ENCODE measurements at regions not wholly inside any gene's neighbourhood (a gene's known extent, or its start where the extent isn't known, plus 50 kb on each side); places are given as distances from the start of the nearest gene placed in this dataset.

GRCh38 chr10:29037348-29038113 lies 251.3 kb upstream of the LYZL1 start:
- DNase-seq: no peak

- no peak for DNase-seq
Observed at GRCh38 chr10:29039091-29039490, 249.8 kb upstream of the LYZL1 start.

GRCh38 chr10:29039677-29040189 lies 249.1 kb upstream of the LYZL1 start:
- no peak for DNase-seq

GRCh38 chr10:29041616-29042015 lies 247.3 kb upstream of the LYZL1 start:
- DNase-seq: no peak

- DNase-seq: no peak
Observed at GRCh38 chr10:29048506-29048905, 240.4 kb upstream of the LYZL1 start.

- no peak for DNase-seq
Observed at GRCh38 chr10:29050081-29050480, 238.8 kb upstream of the LYZL1 start.

- DNase-seq: no peak
Observed at GRCh38 chr10:29055101-29055500, 233.8 kb upstream of the LYZL1 start.

- DNase-seq: no peak
Observed at GRCh38 chr10:29056729-29057128, 232.1 kb upstream of the LYZL1 start.

GRCh38 chr10:29057822-29058331 lies 231.0 kb upstream of the LYZL1 start:
- no peak for DNase-seq

- no peak for DNase-seq
Observed at GRCh38 chr10:29063806-29064644, 224.8 kb upstream of the LYZL1 start.

- no peak for DNase-seq
Observed at GRCh38 chr10:29064680-29065079, 224.2 kb upstream of the LYZL1 start.

GRCh38 chr10:29067161-29067560 lies 221.7 kb upstream of the LYZL1 start:
- DNase-seq: no peak

GRCh38 chr10:29067628-29068027 lies 221.2 kb upstream of the LYZL1 start:
- no peak for DNase-seq

- no peak for DNase-seq
Observed at GRCh38 chr10:29068302-29068701, 220.6 kb upstream of the LYZL1 start.

- no peak for DNase-seq
Observed at GRCh38 chr10:29068966-29069365, 219.9 kb upstream of the LYZL1 start.

- DNase-seq: no peak
Observed at GRCh38 chr10:29069941-29070340, 218.9 kb upstream of the LYZL1 start.

GRCh38 chr10:29078919-29079318 lies 210.0 kb upstream of the LYZL1 start:
- no peak for DNase-seq

- no peak for DNase-seq
Observed at GRCh38 chr10:29081231-29081630, 207.6 kb upstream of the LYZL1 start.

- no peak for DNase-seq
Observed at GRCh38 chr10:29081951-29082685, 206.8 kb upstream of the LYZL1 start.

- no peak for DNase-seq
Observed at GRCh38 chr10:29083096-29083495, 205.8 kb upstream of the LYZL1 start.

- no peak for DNase-seq
Observed at GRCh38 chr10:29084681-29085307, 204.1 kb upstream of the LYZL1 start.

- DNase-seq: no peak
Observed at GRCh38 chr10:29089091-29089490, 199.8 kb upstream of the LYZL1 start.
